MM.1S (cell line): ENCODE measurements at regions not wholly inside any gene's neighbourhood (a gene's known extent, or its start where the extent isn't known, plus 50 kb on each side); places are given as distances from the start of the nearest gene placed in this dataset.

ENCODE experiments used
- DNase-seq: peaks from one replicate; pipeline ENCODE4 v3.0.0-alpha.2; 2015
- H2AFZ ChIP-seq: fragments of 300-600 bp; sonication (generic); 2 replicates; pipeline ENCODE4 v1.6.0; 2016; ENCODE audit warnings: antibody characterized with exemption, low read length
- H3F3A ChIP-seq: fragments of 300-600 bp; sonication (generic); 2 replicates; pipeline ENCODE4 v1.6.1; 2016; ENCODE audit warnings: mild to moderate bottlenecking, antibody characterized with exemption, low read length, moderate library complexity, mixed read lengths; ENCODE audit not compliant: insufficient read depth
- H3K27ac ChIP-seq: fragments of 300-600 bp; sonication (generic); 2 replicates; pipeline ENCODE4 v1.5.1; 2016; ENCODE audit warnings: mild to moderate bottlenecking, low read length
- H3K27me3 ChIP-seq: fragments of 300-600 bp; sonication (generic); replicated peaks from 2 replicates; pipeline ENCODE4 v1.6.0; 2016; ENCODE audit warnings: low read length; ENCODE audit not compliant: insufficient read depth
- H3K36me3 ChIP-seq: fragments of 300-600 bp; sonication (generic); replicated peaks from 2 replicates; pipeline ENCODE4 v1.6.1; 2016; ENCODE audit warnings: mild to moderate bottlenecking, low read length, mixed read lengths; ENCODE audit not compliant: insufficient read depth
- H3K4me1 ChIP-seq: fragments of 300-600 bp; sonication (generic); 2 replicates; pipeline ENCODE4 v1.6.1; 2016; ENCODE audit warnings: low read length, mixed read lengths
- H3K4me2 ChIP-seq: fragments of 300-600 bp; sonication (generic); 2 replicates; pipeline ENCODE4 v1.6.0; 2016; ENCODE audit warnings: low read depth, low read length
- H3K4me3 ChIP-seq: fragments of 300-600 bp; sonication (generic); 2 replicates; pipeline ENCODE4 v1.5.1; 2016; ENCODE audit warnings: low read length, mixed read lengths
- H3K79me2 ChIP-seq: fragments of 300-600 bp; sonication (generic); 2 replicates; pipeline ENCODE4 v1.6.1; 2016; ENCODE audit warnings: mixed run types, low read length, mixed read lengths
- H3K9ac ChIP-seq: fragments of 300-600 bp; sonication (generic); 2 replicates; pipeline ENCODE4 v1.6.1; 2016; ENCODE audit warnings: low read length, mixed read lengths
- H3K9me2 ChIP-seq: fragments of 300-600 bp; sonication (generic); replicated peaks from 2 replicates; pipeline ENCODE4 v1.6.1; 2016; ENCODE audit warnings: mild to moderate bottlenecking, low read length, mixed read lengths; ENCODE audit not compliant: insufficient read depth
- H3K9me3 ChIP-seq: fragments of 300-600 bp; sonication (generic); replicated peaks from 2 replicates; pipeline ENCODE4 v1.6.1; 2016; ENCODE audit warnings: mild to moderate bottlenecking, low read length, mixed read lengths; ENCODE audit not compliant: insufficient read depth
- H4K20me1 ChIP-seq: fragments of 300-600 bp; sonication (generic); 2 replicates; pipeline ENCODE4 v1.6.1; 2016; ENCODE audit warnings: mild to moderate bottlenecking, low read length, moderate library complexity, mixed read lengths; ENCODE audit not compliant: insufficient read depth
- CTCF ChIP-seq: fragments of 300-600 bp; sonication (generic); IDR thresholded peaks from 2 replicates; pipeline ENCODE4 v1.5.1; 2016; ENCODE audit warnings: antibody characterized with exemption, low read length, mixed read lengths
- EZH2 ChIP-seq: fragments of 300-600 bp; sonication (generic); optimal IDR thresholded peaks from 2 replicates; pipeline ENCODE3; 2017; ENCODE audit warnings: low read depth, mild to moderate bottlenecking, antibody characterized with exemption, low read length, mixed read lengths
- EZH2phosphoT487 ChIP-seq: fragments of 300-600 bp; sonication (generic); IDR thresholded peaks from 2 replicates; pipeline ENCODE4 v1.6.1; 2018; ENCODE audit warnings: antibody characterized with exemption, low read length

GRCh38 chr2:16302431-16303272, 362.3 kb downstream of the MYCN start:
- Histone ChIP-seq H3K9me2 (no peaks in the 10 kb centered on the region), H3K9me3 (no peaks in the 10 kb centered on the region), H3F3A (no peaks in the 10 kb centered on the region), H2AFZ (0 out of 2 replicates have a peak overlapping the region, but pooled peaks have one; percentile 37), H3K4me1 (no peaks in the 10 kb centered on the region), H3K4me3 (peak overlapping the region; percentile 12; the same call in 1 of the 2 replicates), H4K20me1 (no peaks in the 10 kb centered on the region), H3K9ac (no peak overlapping the region), H3K27me3 (no peaks in the 10 kb centered on the region), H3K36me3 (no peaks in the 10 kb centered on the region), H3K79me2 (no peaks in the 10 kb centered on the region), H3K4me2 (peak overlapping the region; percentile 46; the same call in 1 of the 2 replicates), H3K27ac (no peak overlapping the region)
- TF ChIP-seq EZH2phosphoT487 (no peak), CTCF (no peak), EZH2 (no peak)
- DNase-seq, result peak; percentile 14

- no peak overlapping the region for H3K4me2 ChIP-seq
- H3K9me2 ChIP-seq, result no peaks in the 10 kb centered on the region
- DNase-seq, result no peak
Measured at GRCh38 chr2:16301961-16302360, 361.6 kb downstream of the MYCN start.

GRCh38 chr2:16298866-16299265, 358.5 kb downstream of the MYCN start:
- Histone ChIP-seq H3K9me2 (no peaks in the 10 kb centered on the region), H3K9me3 (no peaks in the 10 kb centered on the region), H3K4me3 (no peak overlapping the region), H4K20me1 (no peaks in the 10 kb centered on the region), H3K4me2 (no peak overlapping the region), H3K36me3 (no peaks in the 10 kb centered on the region), H3K79me2 (no peaks in the 10 kb centered on the region), H3K27me3 (no peaks in the 10 kb centered on the region), H3K9ac (no peak overlapping the region), H3K4me1 (no peaks in the 10 kb centered on the region), H3K27ac (no peak overlapping the region), H3F3A (no peaks in the 10 kb centered on the region), H2AFZ (no peak overlapping the region)
- no peak for TF ChIP-seq EZH2
- no peak for TF ChIP-seq EZH2phosphoT487
- no peak for TF ChIP-seq CTCF
- no peak for DNase-seq

More at GRCh38 chr2:16301961-16302360, 361.6 kb downstream of the MYCN start:
- TF ChIP-seq CTCF (no peak), EZH2phosphoT487 (no peak), EZH2 (no peak)
- Histone ChIP-seq H3K9ac (no peak overlapping the region), H3K36me3 (no peaks in the 10 kb centered on the region), H3K4me3 (no peak overlapping the region), H3F3A (no peaks in the 10 kb centered on the region), H2AFZ (no peak overlapping the region), H3K27me3 (no peaks in the 10 kb centered on the region), H3K27ac (no peak overlapping the region), H3K4me1 (no peaks in the 10 kb centered on the region), H3K79me2 (no peaks in the 10 kb centered on the region), H3K9me3 (no peaks in the 10 kb centered on the region), H4K20me1 (no peaks in the 10 kb centered on the region)
